H1 (cell line): ENCODE measurements at regions not wholly inside any gene's neighbourhood (a gene's known extent, or its start where the extent isn't known, plus 50 kb on each side); places are given as distances from the start of the nearest gene placed in this dataset.

ENCODE experiments used
- CTCF ChIA-PET: fragments of 300-600 bp; sonication (Branson Sonifier 250); formaldehyde crosslinking; loops from one replicate; lab custom pipeline; 2021; ENCODE audit not compliant: partially characterized antibody; lab: Charles Lee
- POLR2A ChIA-PET: fragments of 300-600 bp; sonication (Branson Sonifier 250); formaldehyde crosslinking; loops from one replicate; lab custom pipeline; 2021; ENCODE audit warnings: inconsistent platforms; ENCODE audit not compliant: partially characterized antibody; lab: Charles Lee
- DNase-seq, 2 experiments: peaks; one replicate each; pipeline versions ENCODE4 v3.0.0 to v3.0.0-alpha.2; 2010 to 2022; ENCODE audit warnings: low spot score in 2 of 2, low read depth in 1 of 2, mixed read lengths in 1 of 2
- FAIRE-seq: peaks from 2 replicates; lab custom pipeline; 2011; peaks lifted over from hg19 to GRCh38; lab: Jason Lieb, UNC
- H2AFZ ChIP-seq: 2 replicates; pipeline ENCODE4 v1.8.1; 2012; ENCODE audit warnings: low read length, inconsistent platforms
- H2AK5ac ChIP-seq: 2 replicates; pipeline ENCODE4 v1.6.1; 2013; ENCODE audit warnings: low read depth, low read length
- H2BK120ac ChIP-seq: replicated peaks from 2 replicates; pipeline ENCODE3; 2013; ENCODE audit warnings: low read depth, low read length, inconsistent platforms
- H2BK12ac ChIP-seq: 2 replicates; pipeline ENCODE4 v1.6.1; 2013; ENCODE audit warnings: low read depth, low read length
- H2BK15ac ChIP-seq: 2 replicates; pipeline ENCODE4 v1.6.1; 2013; ENCODE audit warnings: low read length
- H2BK20ac ChIP-seq: 2 replicates; pipeline ENCODE4 v1.6.1; 2013; ENCODE audit warnings: low read length
- H2BK5ac ChIP-seq: 2 replicates; pipeline ENCODE4 v1.6.1; 2013; ENCODE audit warnings: low read depth, low read length
- H3K14ac ChIP-seq: 2 replicates; pipeline ENCODE4 v1.6.1; 2013; ENCODE audit warnings: inconsistent platforms; ENCODE audit not compliant: insufficient read length
- H3K18ac ChIP-seq: 2 replicates; pipeline ENCODE4 v1.6.1; 2013; ENCODE audit warnings: low read length; ENCODE audit errors: extremely low read depth
- H3K23ac ChIP-seq: 2 replicates; pipeline ENCODE4 v1.6.1; 2013; ENCODE audit warnings: inconsistent platforms; ENCODE audit not compliant: insufficient read length
- H3K23me2 ChIP-seq: 2 replicates; pipeline ENCODE4 v1.6.1; 2013; ENCODE audit warnings: low read depth, low read length
- H3K27ac ChIP-seq: 2 replicates; pipeline ENCODE4 v1.6.1; 2011; ENCODE audit warnings: low read depth, low read length, inconsistent platforms
- H3K27me3 ChIP-seq, 4 experiments: replicated peaks in 1 of 4; 1 replicate in 1 of 4; 2 replicates in 3 of 4; pipeline versions ENCODE4 v1.6.1 to v1.8.1; 2011 to 2013; ENCODE audit warnings: low read length in 3 of 4, mild to moderate bottlenecking in 3 of 4, inconsistent platforms in 2 of 4, mixed read lengths in 2 of 4, moderate library complexity in 1 of 4; ENCODE audit not compliant: control insufficient read depth in 3 of 4, insufficient read depth in 3 of 4; ENCODE audit errors: extremely low read depth in 1 of 4
- H3K36me3 ChIP-seq, 4 experiments: 2 replicates each; pipeline versions ENCODE4 v1.6.1 to v1.8.1; 2011 to 2013; ENCODE audit warnings: mild to moderate bottlenecking in 4 of 4, low read length in 3 of 4, moderate library complexity in 2 of 4, control low read depth in 1 of 4, inconsistent platforms in 1 of 4; ENCODE audit not compliant: insufficient read depth in 4 of 4, control insufficient read depth in 2 of 4
- H3K4ac ChIP-seq: replicated peaks from 2 replicates; pipeline ENCODE3; 2013; ENCODE audit warnings: low read length, low read depth, mixed read lengths, inconsistent platforms; ENCODE audit not compliant: insufficient read length
- H3K4me1 ChIP-seq, 4 experiments: replicated peaks in 1 of 4; 1 replicate in 1 of 4; 2 replicates in 3 of 4; pipeline versions ENCODE4 v1.6.1 to v1.8.1; 2011 to 2013; ENCODE audit warnings: low read length in 3 of 4, inconsistent platforms in 2 of 4, mixed read lengths in 1 of 4; ENCODE audit not compliant: insufficient read depth in 4 of 4, control insufficient read depth in 3 of 4
- H3K4me2 ChIP-seq, 2 experiments: 2 replicates each; pipeline versions ENCODE4 v1.6.1 to v1.8.1; 2011 to 2013; ENCODE audit warnings: low read depth in 2 of 2, low read length in 2 of 2, control low read depth in 1 of 2, inconsistent platforms in 1 of 2, mild to moderate bottlenecking in 1 of 2; ENCODE audit not compliant: insufficient read depth in 1 of 2
- H3K4me3 ChIP-seq, 4 experiments: fragments of 200-600, 300-600 bp in 1 of 4; sonication (generic), shearing (Covaris generic), sonication (Bioruptor Twin) in 1 of 4; 2 replicates each; pipeline versions ENCODE4 v1.5.1 to v1.8.1; 2011 to 2016; ENCODE audit warnings: low read length in 4 of 4, low read depth in 3 of 4, control low read depth in 2 of 4, inconsistent platforms in 2 of 4, mild to moderate bottlenecking in 2 of 4, mixed read lengths in 1 of 4, moderate library complexity in 1 of 4; ENCODE audit not compliant: insufficient read depth in 2 of 4; ENCODE audit errors: extremely low read depth in 1 of 4
- H3K56ac ChIP-seq: replicated peaks from 2 replicates; pipeline ENCODE3; 2013; ENCODE audit warnings: low read depth, mild to moderate bottlenecking, mixed read lengths, low read length, inconsistent platforms; ENCODE audit not compliant: insufficient read length
- H3K79me1 ChIP-seq: 2 replicates; pipeline ENCODE4 v1.6.1; 2013; ENCODE audit warnings: low read depth, low read length, control low read depth
- H3K79me2 ChIP-seq, 2 experiments: 2 replicates each; pipeline versions ENCODE4 v1.6.1 to v1.8.1; 2012 to 2013; ENCODE audit warnings: low read length in 2 of 2, mild to moderate bottlenecking in 2 of 2, inconsistent platforms in 1 of 2; ENCODE audit not compliant: insufficient read depth in 2 of 2, control insufficient read depth in 1 of 2
- H3K9ac ChIP-seq, 4 experiments: replicated peaks in 1 of 4; 1 replicate in 1 of 4; 2 replicates in 3 of 4; pipeline versions ENCODE4 v1.6.1 to v1.8.1; 2011 to 2013; ENCODE audit warnings: low read depth in 3 of 4, low read length in 3 of 4, control low read depth in 2 of 4, mild to moderate bottlenecking in 2 of 4, moderate library complexity in 2 of 4, inconsistent platforms in 1 of 4; ENCODE audit errors: extremely low read depth in 1 of 4
- H3K9me3 ChIP-seq, 2 experiments: 2 replicates each; pipeline versions ENCODE4 v1.6.1 to v1.8.1; 2012 to 2013; ENCODE audit warnings: mild to moderate bottlenecking in 2 of 2, moderate library complexity in 2 of 2, control low read depth in 1 of 2, inconsistent platforms in 1 of 2, low read depth in 1 of 2, low read length in 1 of 2, mixed read lengths in 1 of 2; ENCODE audit not compliant: insufficient read depth in 2 of 2
- H4K20me1 ChIP-seq, 2 experiments: replicated peaks in 1 of 2; 2 replicates each; pipeline versions ENCODE3 to v1.8.1; 2011 to 2013; ENCODE audit warnings: inconsistent platforms in 2 of 2, low read length in 2 of 2, mild to moderate bottlenecking in 1 of 2; ENCODE audit not compliant: insufficient read depth in 2 of 2, control insufficient read depth in 1 of 2
- H4K5ac ChIP-seq: 2 replicates; pipeline ENCODE4 v1.6.1; 2013; ENCODE audit warnings: low read length, low read depth, mixed read lengths, inconsistent platforms; ENCODE audit not compliant: insufficient read length
- H4K8ac ChIP-seq: 2 replicates; pipeline ENCODE4 v1.8.0; 2013; ENCODE audit warnings: mild to moderate bottlenecking, moderate library complexity, low read length, inconsistent platforms; ENCODE audit not compliant: insufficient read depth; ENCODE audit errors: extremely low read depth
- H4K91ac ChIP-seq: replicated peaks from 2 replicates; pipeline ENCODE3; 2013; ENCODE audit warnings: low read length, mixed read lengths, inconsistent platforms; ENCODE audit not compliant: insufficient read length
- CBX8 ChIP-seq: fragments of 300-800, 300-1000 bp; sonication (generic); IDR thresholded peaks from 2 replicates; pipeline ENCODE4 v1.7.1; 2016; ENCODE audit warnings: low read depth, low read length, borderline replicate concordance
- CREB1 ChIP-seq: IDR thresholded peaks from 2 replicates; pipeline ENCODE4 v1.6.1; 2012; ENCODE audit warnings: inconsistent platforms
- CTCF ChIP-seq, 3 experiments: IDR thresholded peaks; 1 replicate in 2 of 3; 2 replicates in 1 of 3; pipeline versions ENCODE4 v1.5.1 to v1.6.1; 2011; ENCODE audit warnings: low read length in 3 of 3, mild to moderate bottlenecking in 3 of 3, inconsistent platforms in 2 of 3, low read depth in 1 of 3, moderate library complexity in 1 of 3; ENCODE audit not compliant: insufficient read depth in 1 of 3; ENCODE audit errors: control extremely low read depth in 1 of 3
- GABPA ChIP-seq: IDR thresholded peaks from 2 replicates; pipeline ENCODE4 v1.6.1; 2011; ENCODE audit warnings: mild to moderate bottlenecking, low read length, moderate library complexity, borderline replicate concordance; ENCODE audit not compliant: insufficient read depth
- HDAC2 ChIP-seq, 2 experiments: fragments of 300-600 bp in 1 of 2; sonication (generic) in 1 of 2; IDR thresholded peaks; 2 replicates each; pipeline ENCODE4 v1.6.1; 2011 to 2012; ENCODE audit warnings: low read depth in 2 of 2, low read length in 2 of 2, mild to moderate bottlenecking in 2 of 2, moderate library complexity in 2 of 2, borderline replicate concordance in 1 of 2, inconsistent platforms in 1 of 2
- NANOG ChIP-seq: IDR thresholded peaks from 2 replicates; pipeline ENCODE4 v1.6.1; 2011; ENCODE audit warnings: low read length, low read depth, mild to moderate bottlenecking, inconsistent platforms; ENCODE audit not compliant: insufficient read depth, poor library complexity, severe bottlenecking
- SIRT6 ChIP-seq: IDR thresholded peaks from one replicate; pipeline ENCODE4 v1.7.1; 2012; ENCODE audit warnings: low read length, inconsistent platforms
- SP1 ChIP-seq: IDR thresholded peaks from 2 replicates; pipeline ENCODE4 v1.6.1; 2011; ENCODE audit warnings: low read depth, low read length
- TBP ChIP-seq: IDR thresholded peaks from 2 replicates; pipeline ENCODE4 v1.6.1; 2011; ENCODE audit warnings: low read depth, low read length, improper control_type of control experiment
- TCF12 ChIP-seq: IDR thresholded peaks from 2 replicates; pipeline ENCODE4 v1.6.1; 2011; ENCODE audit warnings: low read depth, mild to moderate bottlenecking, low read length
- WGBS, 2 experiments: shearing (Covaris generic) in 1 of 2; methylation state at CpG; one replicate each; pipeline versions ENCODE4 v1.1.6 to v1.1.7; 2013 to 2015; ENCODE audit warnings: low lambda C conversion rate in 2 of 2, mixed read lengths in 2 of 2, inconsistent platforms in 1 of 2, low coverage in 1 of 2, missing lambda C conversion rate in 1 of 2; ENCODE audit not compliant: insufficient replicate concordance in 2 of 2, insufficient coverage in 1 of 2, insufficient read length in 1 of 2; ENCODE audit errors: extremely low coverage in 1 of 2, missing lambda C conversion rate in 1 of 2; 5-methylcytosine and 5-hydroxymethylcytosine counted together
- TF ChIP-seq, protein P1 (sequence below): IDR thresholded peaks from 2 replicates; pipeline ENCODE4 v1.6.1; 2012; ENCODE audit warnings: low read length, inconsistent platforms

DNA sequence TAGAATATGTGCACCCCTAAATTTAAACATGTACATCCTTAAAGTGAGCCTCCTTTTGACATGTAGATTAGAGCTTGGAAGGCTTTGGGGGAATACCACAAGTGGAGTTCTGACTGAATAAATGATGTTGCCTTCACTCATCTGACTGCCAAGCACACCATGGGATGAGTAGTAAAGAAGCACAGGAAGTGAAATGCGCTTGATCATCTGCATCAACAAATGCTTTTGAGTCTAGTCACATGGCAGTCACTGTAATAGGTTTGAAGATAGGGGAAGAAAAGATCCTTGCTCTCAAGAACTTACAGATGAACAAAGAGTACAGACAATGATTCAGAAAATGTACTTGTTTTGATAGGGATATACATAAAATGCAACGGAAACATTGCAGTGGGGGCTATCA, 62.0 kb upstream of the STARD4 start:
- no peaks in the 10 kb centered on the region for H3K9me3 ChIP-seq
- H3K27me3 ChIP-seq: no peaks in the 10 kb centered on the region
- whole genome bisulfite sequencing, 2 experiments: 97% methylated on average over 2 of the region's 2 CpGs; no CpG with 5 or more reads in 1 of the 2 experiments
- H3K4me3 ChIP-seq: no peak overlapping the region
- H3K27ac ChIP-seq: no peak overlapping the region
- no peaks in the 10 kb centered on the region for H3K4me1 ChIP-seq
- H2AK5ac ChIP-seq: no peak overlapping the region
- no peak overlapping the region for H2BK120ac ChIP-seq
- H2BK15ac ChIP-seq: no peak overlapping the region
- DNase-seq (no peak), FAIRE-seq (no peak)
- POLR2A ChIA-PET: no interaction called here
- no peak overlapping the region for H2BK20ac ChIP-seq
- H3K23ac ChIP-seq: no peak overlapping the region
- H4K5ac ChIP-seq: no peak overlapping the region
- H4K8ac ChIP-seq: no peak overlapping the region
- H3K4me2 ChIP-seq: no peak overlapping the region
- H3K18ac ChIP-seq: no peak overlapping the region
- H3K79me1 ChIP-seq: no peaks in the 10 kb centered on the region
- CTCF ChIA-PET: no interaction called here
- no peak overlapping the region for H3K9ac ChIP-seq
- no peaks in the 10 kb centered on the region for H3K36me3 ChIP-seq
- H2BK5ac ChIP-seq: no peak overlapping the region
- H3K23me2 ChIP-seq: no peaks in the 10 kb centered on the region
- H3K79me2 ChIP-seq: no peaks in the 10 kb centered on the region
- no peak overlapping the region for H2BK12ac ChIP-seq
- H3K4ac ChIP-seq: no peak overlapping the region
- no peak overlapping the region for H2AFZ ChIP-seq
- no peak overlapping the region for H3K56ac ChIP-seq
- no peak overlapping the region for H4K91ac ChIP-seq
- H3K14ac ChIP-seq: no peak overlapping the region
- no peaks in the 10 kb centered on the region for H4K20me1 ChIP-seq
- no peak for TF ChIP-seq NANOG
- no peak for TF ChIP-seq TBP
- TF ChIP-seq HDAC2 (IDR thresholded peaks at IDR 0.05; ENCODE audit: borderline replicate concordance in 1 of 2, low read depth in 2 of 2, low read length in 2 of 2): no peak
- TF ChIP-seq TCF12: no peak
- no peak for TF ChIP-seq CREB1
- no peak for TF ChIP-seq CTCF (IDR thresholded peaks at IDR 0.05; ENCODE audit: control extremely low read depth in 1 of 3, insufficient read depth in 1 of 3, low read depth in 1 of 3, low read length in 3 of 3)
- TF ChIP-seq, protein P1, sequence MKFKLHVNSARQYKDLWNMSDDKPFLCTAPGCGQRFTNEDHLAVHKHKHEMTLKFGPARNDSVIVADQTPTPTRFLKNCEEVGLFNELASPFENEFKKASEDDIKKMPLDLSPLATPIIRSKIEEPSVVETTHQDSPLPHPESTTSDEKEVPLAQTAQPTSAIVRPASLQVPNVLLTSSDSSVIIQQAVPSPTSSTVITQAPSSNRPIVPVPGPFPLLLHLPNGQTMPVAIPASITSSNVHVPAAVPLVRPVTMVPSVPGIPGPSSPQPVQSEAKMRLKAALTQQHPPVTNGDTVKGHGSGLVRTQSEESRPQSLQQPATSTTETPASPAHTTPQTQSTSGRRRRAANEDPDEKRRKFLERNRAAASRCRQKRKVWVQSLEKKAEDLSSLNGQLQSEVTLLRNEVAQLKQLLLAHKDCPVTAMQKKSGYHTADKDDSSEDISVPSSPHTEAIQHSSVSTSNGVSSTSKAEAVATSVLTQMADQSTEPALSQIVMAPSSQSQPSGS: no peak
- no peak for TF ChIP-seq GABPA
- TF ChIP-seq CBX8: no peak
- no peak for TF ChIP-seq SIRT6
- no peak for TF ChIP-seq SP1
